Mesenchymal stem cell (in vitro differentiated cells and primary cell): ENCODE measurements at regions not wholly inside any gene's neighbourhood (a gene's known extent, or its start where the extent isn't known, plus 50 kb on each side); places are given as distances from the start of the nearest gene placed in this dataset.

Experiments
- DNase-seq: peaks from one replicate; pipeline ENCODE4 v3.0.0-alpha.2; 2013
- H2AFZ ChIP-seq: one replicate; pipeline ENCODE4 v1.6.1; 2013; ENCODE audit warnings: low read depth, mild to moderate bottlenecking, control low read depth, inconsistent platforms, low read length, moderate library complexity
- H2AK5ac ChIP-seq: 2 replicates; pipeline ENCODE4 v1.6.1; 2013; ENCODE audit warnings: low read length, moderate library complexity, mild to moderate bottlenecking, inconsistent platforms; ENCODE audit not compliant: severe bottlenecking
- H2BK120ac ChIP-seq: one replicate; pipeline ENCODE4 v1.6.1; 2013; ENCODE audit warnings: low read depth, mild to moderate bottlenecking, inconsistent platforms, low read length, moderate library complexity
- H2BK12ac ChIP-seq, 2 experiments: one replicate each; pipeline ENCODE4 v1.6.1; 2013; ENCODE audit warnings: inconsistent platforms in 2 of 2, low read length in 2 of 2, mild to moderate bottlenecking in 2 of 2, moderate library complexity in 2 of 2, control low read depth in 1 of 2
- H2BK15ac ChIP-seq: one replicate; pipeline ENCODE4 v1.6.1; 2013; ENCODE audit warnings: mild to moderate bottlenecking, low read depth, inconsistent platforms; ENCODE audit not compliant: poor library complexity, severe bottlenecking
- H2BK5ac ChIP-seq: 2 replicates; pipeline ENCODE4 v1.6.1; 2013; ENCODE audit warnings: low read depth, mild to moderate bottlenecking, low read length, control low read depth, inconsistent platforms; ENCODE audit not compliant: poor library complexity, severe bottlenecking
- H3K14ac ChIP-seq, 2 experiments: one replicate each; pipeline ENCODE4 v1.6.1; 2013; ENCODE audit warnings: inconsistent platforms in 2 of 2, low read length in 2 of 2, control low read depth in 1 of 2, mild to moderate bottlenecking in 1 of 2, moderate library complexity in 1 of 2
- H3K18ac ChIP-seq, 2 experiments: one replicate each; pipeline ENCODE4 v1.6.1; 2013; ENCODE audit warnings: inconsistent platforms in 2 of 2, low read length in 2 of 2, control low read depth in 1 of 2, low read depth in 1 of 2, mild to moderate bottlenecking in 1 of 2
- H3K23ac ChIP-seq, 2 experiments: one replicate each; pipeline ENCODE4 v1.6.1; 2013; ENCODE audit warnings: inconsistent platforms in 2 of 2, low read length in 2 of 2, mild to moderate bottlenecking in 2 of 2, moderate library complexity in 2 of 2, control low read depth in 1 of 2
- H3K27ac ChIP-seq: 2 replicates; pipeline ENCODE4 v1.5.1; 2013; ENCODE audit warnings: mild to moderate bottlenecking, moderate library complexity, low read length, control low read depth, inconsistent platforms; ENCODE audit not compliant: poor library complexity, severe bottlenecking
- H3K27me3 ChIP-seq, 2 experiments: 2 replicates each; pipeline versions ENCODE4 v1.6.1 to v1.7.0; 2013; ENCODE audit warnings: low read length in 2 of 2, mild to moderate bottlenecking in 2 of 2, moderate library complexity in 2 of 2, control low read depth in 1 of 2, inconsistent platforms in 1 of 2; ENCODE audit not compliant: control insufficient read depth in 1 of 2, insufficient read depth in 1 of 2
- H3K36me3 ChIP-seq, 2 experiments: 2 replicates each; pipeline versions ENCODE4 v1.6.1 to v1.7.0; 2013; ENCODE audit warnings: low read length in 2 of 2, control low read depth in 1 of 2, inconsistent platforms in 1 of 2, low read depth in 1 of 2, mild to moderate bottlenecking in 1 of 2; ENCODE audit not compliant: insufficient read depth in 2 of 2, control insufficient read depth in 1 of 2
- H3K4ac ChIP-seq, 2 experiments: one replicate each; pipeline ENCODE4 v1.6.1; 2013; ENCODE audit warnings: inconsistent platforms in 2 of 2, low read length in 2 of 2, mild to moderate bottlenecking in 2 of 2, moderate library complexity in 2 of 2, control low read depth in 1 of 2, low read depth in 1 of 2
- H3K4me1 ChIP-seq: 2 replicates; pipeline ENCODE4 v1.6.1; 2013; ENCODE audit warnings: low read depth, low read length, control low read depth; ENCODE audit not compliant: control insufficient read depth, insufficient read depth
- H3K4me2 ChIP-seq: 2 replicates; pipeline ENCODE4 v1.6.1; 2013; ENCODE audit warnings: low read length, mild to moderate bottlenecking, inconsistent platforms; ENCODE audit not compliant: poor library complexity, severe bottlenecking
- H3K4me3 ChIP-seq, 2 experiments: 2 replicates each; pipeline versions ENCODE4 v1.5.1 to v1.7.0; 2013; ENCODE audit warnings: low read length in 2 of 2, mild to moderate bottlenecking in 2 of 2, control low read depth in 1 of 2, low read depth in 1 of 2; ENCODE audit not compliant: insufficient read depth in 1 of 2
- H3K79me1 ChIP-seq: replicated peaks from 2 replicates; pipeline ENCODE4 v1.6.1; 2013; ENCODE audit warnings: mild to moderate bottlenecking, control low read depth, low read length, inconsistent platforms; ENCODE audit not compliant: poor library complexity, severe bottlenecking
- H3K9ac ChIP-seq: 2 replicates; pipeline ENCODE4 v1.7.0; 2013; ENCODE audit warnings: mild to moderate bottlenecking, low read length, moderate library complexity
- H3K9me3 ChIP-seq: 2 replicates; pipeline ENCODE4 v1.7.0; 2013; ENCODE audit warnings: mild to moderate bottlenecking, low read length; ENCODE audit not compliant: control insufficient read depth
- H4K8ac ChIP-seq: one replicate; pipeline ENCODE4 v1.6.1; 2013; ENCODE audit warnings: inconsistent platforms, mild to moderate bottlenecking, low read length, moderate library complexity
- H4K91ac ChIP-seq: one replicate; pipeline ENCODE4 v1.6.1; 2013; ENCODE audit warnings: mild to moderate bottlenecking, low read length, inconsistent platforms
- WGBS: methylation state at CpG from one replicate; pipeline ENCODE4 v1.1.7; 2013; ENCODE audit warnings: mixed read lengths; 5-methylcytosine and 5-hydroxymethylcytosine counted together

DNA sequence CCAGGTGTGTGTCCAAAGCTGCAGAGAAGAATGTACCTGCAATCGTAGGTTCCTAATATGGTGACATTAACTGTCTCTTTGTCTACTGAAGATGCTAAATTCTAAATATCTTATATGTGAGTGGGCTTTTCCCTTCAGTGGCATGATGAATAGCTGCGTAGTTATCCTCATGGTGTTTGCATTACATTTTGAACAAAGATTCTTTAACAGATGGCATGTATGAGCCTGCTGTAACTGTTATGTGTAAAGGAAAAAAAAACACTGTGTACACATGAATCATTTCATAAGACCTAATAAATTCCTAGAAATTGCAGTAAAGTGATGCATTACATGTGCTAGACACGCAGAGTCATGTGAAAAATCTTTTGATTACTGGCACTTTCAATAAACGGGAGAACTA is 288.0 kb downstream of the SH2D1A start:
- Histone ChIP-seq H4K8ac (no peak overlapping the region), H3K4me3 (no peak overlapping the region), H2AFZ (no peak overlapping the region), H3K23ac (no peak overlapping the region), H2BK15ac (no peak overlapping the region), H3K4me1 (no peaks in the 10 kb centered on the region), H3K9ac (no peak overlapping the region), H2BK12ac (no peak overlapping the region), H3K14ac (no peak overlapping the region), H3K4ac (no peak overlapping the region), H2AK5ac (no peak overlapping the region), H3K36me3 (no peaks in the 10 kb centered on the region), H4K91ac (no peak overlapping the region), H3K27ac (no peak overlapping the region), H3K27me3 (no peaks in the 10 kb centered on the region), H2BK120ac (no peak overlapping the region), H2BK5ac (no peak overlapping the region), H3K18ac (no peak overlapping the region), H3K9me3 (no peaks in the 10 kb centered on the region), H3K4me2 (no peak overlapping the region), H3K79me1 (no peaks in the 10 kb centered on the region)
- DNase-seq, result no peak
- no CpG with 5 or more reads among the region's 4 CpGs for WGBS

DNA sequence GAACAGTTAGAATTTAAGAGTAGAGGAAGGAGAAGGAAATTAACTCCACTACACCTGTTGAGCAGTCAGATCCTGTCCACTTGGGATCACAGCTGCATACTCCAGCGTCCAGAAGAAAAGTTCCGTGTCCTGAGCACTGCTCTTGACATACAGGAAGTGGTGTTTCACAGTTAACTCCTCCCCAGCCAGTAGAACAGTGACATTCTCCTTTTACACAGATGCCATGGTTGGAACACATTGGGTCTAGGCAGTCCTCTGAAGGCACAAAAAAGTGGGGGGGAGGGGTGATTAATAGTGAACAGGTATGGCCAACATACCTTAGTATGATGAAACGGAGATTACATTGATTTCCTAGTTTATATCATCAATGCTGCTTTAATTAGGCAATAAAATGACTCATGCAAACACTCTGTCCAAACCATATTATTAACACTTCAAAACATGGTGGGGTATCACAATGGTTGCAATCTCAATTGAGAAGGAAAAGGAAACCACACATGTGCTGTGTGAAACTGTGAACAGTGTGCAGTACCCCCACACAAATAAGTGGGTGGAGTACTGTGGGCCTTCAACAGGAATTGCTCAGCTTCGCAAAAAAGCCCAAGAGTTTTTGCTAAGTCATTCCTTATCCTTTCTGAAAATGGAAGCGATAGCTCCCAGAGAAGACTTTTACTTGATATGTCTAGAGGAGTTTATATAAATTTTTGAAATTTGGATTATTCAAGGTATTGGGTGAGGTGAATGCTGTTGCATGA is 295.6 kb downstream of the SH2D1A start:
- Histone ChIP-seq H3K27ac (no peak overlapping the region), H3K4me3 (no peak overlapping the region), H3K4ac (no peak overlapping the region), H4K91ac (no peak overlapping the region), H3K4me2 (no peak overlapping the region), H3K4me1 (no peaks in the 10 kb centered on the region), H2BK5ac (no peak overlapping the region), H3K27me3 (no peaks in the 10 kb centered on the region), H2AK5ac (no peak overlapping the region), H3K9me3 (peaks cover 3% of the 10 kb centered on the region), H3K14ac (no peak overlapping the region), H3K23ac (no peak overlapping the region), H2BK120ac (no peak overlapping the region), H2BK12ac (no peak overlapping the region), H2BK15ac (no peak overlapping the region), H3K36me3 (no peaks in the 10 kb centered on the region), H3K9ac (no peak overlapping the region), H4K8ac (no peak overlapping the region), H3K79me1 (no peaks in the 10 kb centered on the region), H2AFZ (no peak overlapping the region), H3K18ac (no peak overlapping the region)
- DNase-seq, result no peak
- WGBS, result 96% methylated on average over 2 of the region's 5 CpGs

- H2AK5ac ChIP-seq, result no peak overlapping the region
- H3K4me3 ChIP-seq, result no peak overlapping the region
- H4K91ac ChIP-seq, result no peak overlapping the region
- no peak overlapping the region for H3K9ac ChIP-seq
- H3K27me3 ChIP-seq, result no peaks in the 10 kb centered on the region
- no peak overlapping the region for H3K27ac ChIP-seq
- no CpG with 5 or more reads among the region's 1 CpG for WGBS
- H3K4me1 ChIP-seq, result no peaks in the 10 kb centered on the region
- H3K79me1 ChIP-seq, result no peaks in the 10 kb centered on the region
- H4K8ac ChIP-seq, result no peak overlapping the region
- DNase-seq, result no peak
- no peak overlapping the region for H3K23ac ChIP-seq
- H3K18ac ChIP-seq, result no peak overlapping the region
- H2BK12ac ChIP-seq, result no peak overlapping the region
- H3K4ac ChIP-seq, result no peak overlapping the region
- H2BK15ac ChIP-seq, result no peak overlapping the region
- no peaks in the 10 kb centered on the region for H3K36me3 ChIP-seq
- peaks cover 3% of the 10 kb centered on the region for H3K9me3 ChIP-seq
- no peak overlapping the region for H2BK120ac ChIP-seq
- H3K4me2 ChIP-seq, result no peak overlapping the region
- no peak overlapping the region for H2BK5ac ChIP-seq
- no peak overlapping the region for H3K14ac ChIP-seq
- H2AFZ ChIP-seq, result no peak overlapping the region
These were observed 300.0 kb downstream of the SH2D1A start for GRCh38 chrX:124646403-124646802.

- no peaks in the 10 kb centered on the region for H3K4me1 ChIP-seq
- H3K27me3 ChIP-seq, result no peaks in the 10 kb centered on the region
- no peak overlapping the region for H2BK120ac ChIP-seq
- no peak overlapping the region for H2BK5ac ChIP-seq
- H3K18ac ChIP-seq, result no peak overlapping the region
- H3K79me1 ChIP-seq, result no peaks in the 10 kb centered on the region
- no peak overlapping the region for H4K8ac ChIP-seq
- no CpG with 5 or more reads among the region's 4 CpGs for WGBS
- H3K23ac ChIP-seq, result no peak overlapping the region
- H2AK5ac ChIP-seq, result no peak overlapping the region
- no peak overlapping the region for H3K4me2 ChIP-seq
- no peak overlapping the region for H2AFZ ChIP-seq
- H3K9me3 ChIP-seq, result no peaks in the 10 kb centered on the region
- H2BK15ac ChIP-seq, result no peak overlapping the region
- H2BK12ac ChIP-seq, result no peak overlapping the region
- no peak overlapping the region for H3K27ac ChIP-seq
- no peak overlapping the region for H3K4me3 ChIP-seq
- H4K91ac ChIP-seq, result no peak overlapping the region
- no peak overlapping the region for H3K4ac ChIP-seq
- DNase-seq, result no peak
- no peak overlapping the region for H3K9ac ChIP-seq
- H3K36me3 ChIP-seq, result no peaks in the 10 kb centered on the region
- H3K14ac ChIP-seq, result no peak overlapping the region
These were observed 304.7 kb downstream of the SH2D1A start for GRCh38 chrX:124651031-124651430.
